DMS153 treated with DMSO at 0.1 percent for 48 hours (cell line): ENCODE measurements at regions not wholly inside any gene's neighbourhood (a gene's known extent, or its start where the extent isn't known, plus 50 kb on each side); places are given as distances from the start of the nearest gene placed in this dataset.
"Not testable (repeated sequence)": the region's sequence is repeated elsewhere in the genome, so short reads cannot be mapped to it uniquely, and the experiment has no call there.

ENCODE experiments used
- DNase-seq: peaks from one replicate; lab custom pipeline; 2025; ENCODE audit not compliant: unreplicated experiment; lab: John Stamatoyannopoulos, UW

GRCh38 chr2:185374878-185375277 is 363.7 kb upstream of the FSIP2 start:
- DNase-seq = no peak

- no peak for DNase-seq
Observed at GRCh38 chr2:185375731-185376130, 362.9 kb upstream of the FSIP2 start.

GRCh38 chr2:185381631-185382030 is 357.0 kb upstream of the FSIP2 start:
- no peak for DNase-seq

- DNase-seq = no peak
Observed at GRCh38 chr2:185384822-185385560, 353.6 kb upstream of the FSIP2 start.

- DNase-seq = no peak
Observed at GRCh38 chr2:185388226-185388625, 350.4 kb upstream of the FSIP2 start.

GRCh38 chr2:185391543-185391942 is 347.1 kb upstream of the FSIP2 start:
- no peak for DNase-seq

- no peak for DNase-seq
Observed at GRCh38 chr2:185393091-185393490, 345.5 kb upstream of the FSIP2 start.

GRCh38 chr2:185402474-185402873 is 336.1 kb upstream of the FSIP2 start:
- no peak for DNase-seq

GRCh38 chr2:185404578-185404977 is 334.0 kb upstream of the FSIP2 start:
- DNase-seq = no peak

- DNase-seq = no peak
Observed at GRCh38 chr2:185417111-185417510, 321.5 kb upstream of the FSIP2 start.

GRCh38 chr2:185417688-185418087 is 320.9 kb upstream of the FSIP2 start:
- DNase-seq = no peak

GRCh38 chr2:185424958-185425629 is 313.5 kb upstream of the FSIP2 start:
- not testable (repeated sequence) for DNase-seq

GRCh38 chr2:185428000-185428399 is 310.6 kb upstream of the FSIP2 start:
- no peak for DNase-seq

- DNase-seq = no peak
Observed at GRCh38 chr2:185433824-185434223, 304.8 kb upstream of the FSIP2 start.

- no peak for DNase-seq
Observed at GRCh38 chr2:185436787-185437372, 301.7 kb upstream of the FSIP2 start.

- DNase-seq = no peak
Observed at GRCh38 chr2:185441486-185442005, 297.1 kb upstream of the FSIP2 start.

GRCh38 chr2:185456517-185456916 is 282.1 kb upstream of the FSIP2 start:
- no peak for DNase-seq

- no peak for DNase-seq
Observed at GRCh38 chr2:185463481-185463880, 275.1 kb upstream of the FSIP2 start.

GRCh38 chr2:185466915-185467314 is 271.7 kb upstream of the FSIP2 start:
- DNase-seq = no peak

- no peak for DNase-seq
Observed at GRCh38 chr2:185471441-185471840, 267.2 kb upstream of the FSIP2 start.

GRCh38 chr2:185472574-185472973 is 266.0 kb upstream of the FSIP2 start:
- DNase-seq = no peak

- DNase-seq = no peak
Observed at GRCh38 chr2:185473838-185474237, 264.8 kb upstream of the FSIP2 start.
